AG10803 (cell line): ENCODE measurements at regions not wholly inside any gene's neighbourhood (a gene's known extent, or its start where the extent isn't known, plus 50 kb on each side); places are given as distances from the start of the nearest gene placed in this dataset.

ENCODE experiments used
- DNase-seq: peaks from one replicate; pipeline ENCODE4 v3.0.0; 2010; ENCODE audit warnings: low read depth
- H3K4me3 ChIP-seq: 2 replicates; pipeline ENCODE4 v1.5.1; 2011; ENCODE audit warnings: mild to moderate bottlenecking, low read length, control low read depth
- CTCF ChIP-seq: conservative IDR thresholded peaks from 2 replicates; pipeline ENCODE4 v1.5.1; 2011; ENCODE audit warnings: mild to moderate bottlenecking, low read length, control low read depth, inconsistent platforms

GRCh38 chr18:38481576-38481975 lies 916.0 kb upstream of the CELF4 start:
- no peak for TF ChIP-seq CTCF
- no peak overlapping the region for H3K4me3 ChIP-seq
- no peak for DNase-seq

GRCh38 chr18:38475686-38476085 lies 910.1 kb upstream of the CELF4 start:
- no peak for TF ChIP-seq CTCF
- no peak for DNase-seq
- no peak overlapping the region for H3K4me3 ChIP-seq

- DNase-seq = no peak
- no peak for TF ChIP-seq CTCF
- no peak overlapping the region for H3K4me3 ChIP-seq
Measured at GRCh38 chr18:38473535-38473934, 907.9 kb upstream of the CELF4 start.

GRCh38 chr18:38470421-38470820 lies 904.8 kb upstream of the CELF4 start:
- DNase-seq = no peak
- no peak for TF ChIP-seq CTCF
- no peak overlapping the region for H3K4me3 ChIP-seq

GRCh38 chr18:38466426-38466825 lies 900.8 kb upstream of the CELF4 start:
- DNase-seq = no peak
- TF ChIP-seq CTCF = no peak
- H3K4me3 ChIP-seq = no peak overlapping the region

GRCh38 chr18:38464024-38464423 lies 898.4 kb upstream of the CELF4 start:
- no peak overlapping the region for H3K4me3 ChIP-seq
- DNase-seq = no peak
- TF ChIP-seq CTCF = no peak

- no peak overlapping the region for H3K4me3 ChIP-seq
- DNase-seq = no peak
- no peak for TF ChIP-seq CTCF
Measured at GRCh38 chr18:38460657-38461056, 895.1 kb upstream of the CELF4 start.
